OCI-LY1 (cell line): ENCODE measurements at regions not wholly inside any gene's neighbourhood (a gene's known extent, or its start where the extent isn't known, plus 50 kb on each side); places are given as distances from the start of the nearest gene placed in this dataset.

Experiments
- H2AFZ ChIP-seq: fragments of 200-600 bp; sonication (generic), shearing (Covaris generic); 2 replicates; pipeline ENCODE4 v1.6.0; 2014; ENCODE audit warnings: antibody characterized with exemption, mild to moderate bottlenecking, low read length
- H3F3A ChIP-seq: fragments of 200-600 bp; sonication (generic), shearing (Covaris generic); 2 replicates; pipeline ENCODE4 v1.6.0; 2014; ENCODE audit warnings: mild to moderate bottlenecking, antibody characterized with exemption, low read length, moderate library complexity; ENCODE audit not compliant: insufficient read depth
- H3K27ac ChIP-seq: fragments of 200-600 bp; sonication (generic); 2 replicates; pipeline ENCODE4 v1.5.1; 2014; ENCODE audit warnings: low read length, mixed run types, mild to moderate bottlenecking, low read depth; ENCODE audit not compliant: poor library complexity, severe bottlenecking
- H3K27me3 ChIP-seq: fragments of 200-600 bp; sonication (generic); 2 replicates; pipeline ENCODE4 v1.6.0; 2014; ENCODE audit warnings: antibody characterized with exemption, mild to moderate bottlenecking, low read length, moderate library complexity; ENCODE audit not compliant: insufficient read depth
- H3K36me3 ChIP-seq: fragments of 200-600 bp; sonication (generic); 2 replicates; pipeline ENCODE4 v1.6.1; 2014; ENCODE audit warnings: mild to moderate bottlenecking, antibody characterized with exemption, low read length, moderate library complexity, mixed read lengths; ENCODE audit not compliant: insufficient read depth
- H3K4me1 ChIP-seq: fragments of 200-600 bp; sonication (generic); 2 replicates; pipeline ENCODE4 v1.5.1; 2014; ENCODE audit warnings: mild to moderate bottlenecking, low read length, moderate library complexity; ENCODE audit not compliant: insufficient read depth, severe bottlenecking
- H3K4me2 ChIP-seq: fragments of 200-600 bp; sonication (generic), shearing (Covaris generic); 2 replicates; pipeline ENCODE4 v1.6.1; 2014; ENCODE audit warnings: low read length
- H3K4me3 ChIP-seq: fragments of 200-600 bp; sonication (generic); 2 replicates; pipeline ENCODE4 v1.5.1; 2014; ENCODE audit warnings: low read length, low read depth, mild to moderate bottlenecking, mixed read lengths; ENCODE audit not compliant: poor library complexity, severe bottlenecking
- H3K79me2 ChIP-seq: fragments of 200-600 bp; shearing (Covaris generic); 2 replicates; pipeline ENCODE4 v1.6.1; 2016; ENCODE audit warnings: mixed run types, low read length, mixed read lengths; ENCODE audit not compliant: insufficient read depth
- H3K9ac ChIP-seq: fragments of 200-600 bp; sonication (generic), shearing (Covaris generic); 2 replicates; pipeline ENCODE4 v1.6.1; 2014; ENCODE audit warnings: mild to moderate bottlenecking, low read length, mixed read lengths
- H3K9me2 ChIP-seq: fragments of 200-600 bp; sonication (generic), shearing (Covaris generic); 2 replicates; pipeline ENCODE4 v1.6.1; 2014; ENCODE audit warnings: low read depth, mild to moderate bottlenecking, low read length, mixed read lengths
- H3K9me3 ChIP-seq: fragments of 200-600 bp; shearing (Covaris generic); 2 replicates; pipeline ENCODE4 v1.6.1; 2014; ENCODE audit warnings: low read length, mixed read lengths
- H4K20me1 ChIP-seq: fragments of 200-600 bp; sonication (generic), shearing (Covaris generic); 2 replicates; pipeline ENCODE4 v1.6.0; 2016; ENCODE audit warnings: mild to moderate bottlenecking, low read length; ENCODE audit not compliant: insufficient read depth
- CTCF ChIP-seq: fragments of 200-600 bp; sonication (generic), shearing (Covaris generic); IDR thresholded peaks from 2 replicates; pipeline ENCODE4 v1.5.1; 2017; ENCODE audit warnings: mild to moderate bottlenecking, antibody characterized with exemption, low read length, moderate library complexity, mixed read lengths
- EZH2 ChIP-seq: fragments of 200-600 bp; sonication (generic), shearing (Covaris generic); IDR thresholded peaks from 2 replicates; pipeline ENCODE4 v1.8.0; 2017; ENCODE audit warnings: borderline replicate concordance, mixed run types, mild to moderate bottlenecking, antibody characterized with exemption, low read length, moderate library complexity, mixed read lengths

DNA sequence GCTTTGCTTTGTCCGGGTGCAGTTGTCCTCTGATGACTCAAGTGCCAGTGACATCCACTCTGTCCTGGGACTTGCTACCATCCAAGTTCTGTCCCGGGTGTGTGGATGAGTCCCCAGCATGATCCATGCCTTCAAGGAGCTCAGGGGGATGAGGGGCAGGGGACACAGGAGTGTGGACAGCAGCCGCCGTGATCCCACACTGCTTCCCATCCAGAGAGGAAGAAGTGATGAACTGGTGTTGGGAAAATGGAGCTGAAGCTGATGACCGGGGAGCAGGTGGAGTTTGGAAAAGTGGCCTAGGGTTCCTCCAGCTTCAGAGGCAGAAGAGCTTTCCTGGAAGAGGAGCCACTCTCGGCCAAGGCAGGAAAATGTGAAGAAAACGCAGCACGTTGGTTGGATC is 249.6 kb upstream of the TNRC6C start:
- peaks cover 16% of the 10 kb centered on the region; the same call in 1 of the 2 replicates for H3K27me3 ChIP-seq
- H4K20me1 ChIP-seq: no peaks in the 10 kb centered on the region
- H3K9ac ChIP-seq: no peak overlapping the region
- no peaks in the 10 kb centered on the region for H3F3A ChIP-seq
- no peak overlapping the region for H3K27ac ChIP-seq
- H3K4me3 ChIP-seq: no peak overlapping the region
- no peaks in the 10 kb centered on the region; the same call in 1 of the 2 replicates for H3K9me2 ChIP-seq
- H3K4me2 ChIP-seq: no peak overlapping the region
- TF ChIP-seq CTCF (no peak), EZH2 (no peak)
- no peaks in the 10 kb centered on the region for H3K4me1 ChIP-seq
- H2AFZ ChIP-seq: no peak overlapping the region
- no peaks in the 10 kb centered on the region for H3K79me2 ChIP-seq
- H3K36me3 ChIP-seq: no peaks in the 10 kb centered on the region
- 0 out of 2 replicates have a peak, but pooled peaks cover 2% of the 10 kb centered on the region for H3K9me3 ChIP-seq

DNA sequence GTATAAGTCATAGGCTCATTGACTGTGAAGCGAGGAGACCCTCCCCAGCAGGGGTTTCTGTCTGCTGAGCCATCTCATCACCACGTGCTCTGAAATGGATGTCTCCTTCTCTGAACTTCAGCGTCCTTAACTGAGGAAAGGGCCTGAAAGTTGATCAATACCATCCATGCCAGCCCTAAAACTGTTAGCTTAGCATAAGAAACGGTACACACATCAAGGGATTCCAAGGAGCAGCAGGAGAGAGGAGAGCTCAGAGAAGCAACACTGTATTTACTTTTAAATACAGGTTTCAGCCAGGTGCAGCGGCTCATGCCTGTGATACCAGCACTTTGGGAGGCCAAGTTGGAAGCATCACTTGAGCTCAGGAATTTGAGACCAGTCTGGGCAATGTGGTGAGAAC is 248.9 kb upstream of the TNRC6C start:
- H3K36me3 ChIP-seq: no peaks in the 10 kb centered on the region
- H3K4me1 ChIP-seq: no peaks in the 10 kb centered on the region
- no peak overlapping the region for H3K4me2 ChIP-seq
- no peaks in the 10 kb centered on the region; the same call in 1 of the 2 replicates for H3K9me2 ChIP-seq
- H2AFZ ChIP-seq: no peak overlapping the region
- H3K9me3 ChIP-seq: 0 out of 2 replicates have a peak, but pooled peaks cover 2% of the 10 kb centered on the region
- H3K9ac ChIP-seq: no peak overlapping the region
- TF ChIP-seq CTCF (no peak), EZH2 (no peak)
- H3K27me3 ChIP-seq: peaks cover 16% of the 10 kb centered on the region; the same call in 1 of the 2 replicates
- H3K4me3 ChIP-seq: no peak overlapping the region
- H3F3A ChIP-seq: no peaks in the 10 kb centered on the region
- H3K27ac ChIP-seq: no peak overlapping the region
- no peaks in the 10 kb centered on the region for H3K79me2 ChIP-seq
- no peaks in the 10 kb centered on the region for H4K20me1 ChIP-seq

GRCh38 chr17:77712578-77712977 is 245.9 kb upstream of the TNRC6C start:
- Histone ChIP-seq H3F3A (no peaks in the 10 kb centered on the region), H3K4me1 (no peaks in the 10 kb centered on the region), H3K9me3 (no peaks in the 10 kb centered on the region), H3K4me3 (no peak overlapping the region), H3K27ac (no peak overlapping the region), H4K20me1 (no peaks in the 10 kb centered on the region), H3K9ac (no peak overlapping the region), H3K36me3 (no peaks in the 10 kb centered on the region), H3K79me2 (no peaks in the 10 kb centered on the region), H3K9me2 (no peaks in the 10 kb centered on the region; the same call in 1 of the 2 replicates), H3K27me3 (0 out of 2 replicates have a peak, but pooled peaks cover 7% of the 10 kb centered on the region), H3K4me2 (no peak overlapping the region), H2AFZ (no peak overlapping the region)
- TF ChIP-seq CTCF (no peak), EZH2 (no peak)
